HG02610 (cell line): ENCODE measurements at regions not wholly inside any gene's neighbourhood (a gene's known extent, or its start where the extent isn't known, plus 50 kb on each side); places are given as distances from the start of the nearest gene placed in this dataset.
A peak's percentile ranks its signal among the peaks of the same experiment; 100 is the strongest.

Source experiments
- ATAC-seq: cut with Tn5 transposase; IDR thresholded peaks from one replicate; pipeline ENCODE4 v1.9.1; 2021; ENCODE audit warnings: mild to moderate bottlenecking, moderate library complexity; ENCODE audit not compliant: unreplicated experiment

GRCh38 chr7:41808541-41808940, 105.7 kb upstream of the INHBA start:
- no peak for ATAC-seq

GRCh38 chr7:41803569-41803968, 100.7 kb upstream of the INHBA start:
- no peak for ATAC-seq

GRCh38 chr7:41796331-41796730, 93.4 kb upstream of the INHBA start:
- no peak for ATAC-seq

- ATAC-seq: no peak
Measured at GRCh38 chr7:41795276-41795833, 92.5 kb upstream of the INHBA start.

- no peak for ATAC-seq
Measured at GRCh38 chr7:41793556-41793955, 90.7 kb upstream of the INHBA start.

- ATAC-seq: no peak
Measured at GRCh38 chr7:41792120-41792519, 89.2 kb upstream of the INHBA start.

- no peak for ATAC-seq
Measured at GRCh38 chr7:41788556-41788955, 85.7 kb upstream of the INHBA start.

- no peak for ATAC-seq
Measured at GRCh38 chr7:41787651-41788350, 84.9 kb upstream of the INHBA start.

GRCh38 chr7:41786944-41787343, 84.1 kb upstream of the INHBA start:
- ATAC-seq: no peak

- no peak for ATAC-seq
Measured at GRCh38 chr7:41786404-41786803, 83.5 kb upstream of the INHBA start.

- no peak for ATAC-seq
Measured at GRCh38 chr7:41785840-41786239, 83.0 kb upstream of the INHBA start.

GRCh38 chr7:41785265-41785664, 82.4 kb upstream of the INHBA start:
- no peak for ATAC-seq

GRCh38 chr7:41779918-41780317, 77.0 kb upstream of the INHBA start:
- no peak for ATAC-seq

GRCh38 chr7:41777894-41778596, 75.2 kb upstream of the INHBA start:
- ATAC-seq: no peak

GRCh38 chr7:41774966-41775365, 72.1 kb upstream of the INHBA start:
- ATAC-seq: no peak

- ATAC-seq: no peak
Measured at GRCh38 chr7:41773756-41774155, 70.9 kb upstream of the INHBA start.

GRCh38 chr7:41771717-41772116, 68.8 kb upstream of the INHBA start:
- ATAC-seq: no peak

- peak; percentile 60 for ATAC-seq
Measured at GRCh38 chr7:41769162-41769561, 66.3 kb upstream of the INHBA start.

GRCh38 chr7:41763626-41764025, 60.7 kb upstream of the INHBA start:
- no peak for ATAC-seq

GRCh38 chr7:41762641-41763040, 59.8 kb upstream of the INHBA start:
- ATAC-seq: no peak

GRCh38 chr7:41760293-41760692, 57.4 kb upstream of the INHBA start:
- no peak for ATAC-seq

- no peak for ATAC-seq
Measured at GRCh38 chr7:41758321-41758720, 55.4 kb upstream of the INHBA start.
